ENCODE measurements at regions not wholly inside any gene's neighbourhood (a gene's known extent, or its start where the extent isn't known, plus 50 kb on each side); places are given as distances from the start of the nearest gene placed in this dataset.

- no peak overlapping the region for H3K4me3 ChIP-seq (replicated peaks; ENCODE audit: low read depth, low read length)
- H3K36me3 ChIP-seq (ENCODE audit: control insufficient read depth, insufficient read depth, low read length), result no peaks in the 10 kb centered on the region
- H3K27me3 ChIP-seq (replicated peaks; ENCODE audit: control insufficient read depth, insufficient read depth, low read length), result no peaks in the 10 kb centered on the region; the same call in 1 of the 2 replicates
- DNase-seq (ENCODE audit: extremely low read depth, insufficient read length), result no peak
- no peak for TF ChIP-seq CTCF (IDR thresholded peaks at IDR 0.05; ENCODE audit: insufficient read depth, low read length, poor library complexity, severe bottlenecking)
These were observed 137.3 kb upstream of the GSE1 start for GRCh38 chr16:85475691-85476300.

- Histone ChIP-seq H3K27me3 (replicated peaks; ENCODE audit: control insufficient read depth, insufficient read depth, low read length) (no peaks in the 10 kb centered on the region; the same call in 1 of the 2 replicates), H3K4me3 (replicated peaks; ENCODE audit: low read depth, low read length) (no peak overlapping the region), H3K36me3 (ENCODE audit: control insufficient read depth, insufficient read depth, low read length) (no peaks in the 10 kb centered on the region)
- TF ChIP-seq CTCF (IDR thresholded peaks at IDR 0.05; ENCODE audit: insufficient read depth, low read length, poor library complexity, severe bottlenecking), result no peak
- DNase-seq (ENCODE audit: extremely low read depth, insufficient read length), result no peak
These were observed 136.7 kb upstream of the GSE1 start for GRCh38 chr16:85476389-85476788.

GRCh38 chr16:85477801-85478363 lies 135.2 kb upstream of the GSE1 start:
- DNase-seq (ENCODE audit: extremely low read depth, insufficient read length), result no peak
- no peaks in the 10 kb centered on the region; the same call in 1 of the 2 replicates for H3K27me3 ChIP-seq (replicated peaks; ENCODE audit: control insufficient read depth, insufficient read depth, low read length)
- H3K4me3 ChIP-seq (replicated peaks; ENCODE audit: low read depth, low read length), result no peak overlapping the region
- no peak for TF ChIP-seq CTCF (IDR thresholded peaks at IDR 0.05; ENCODE audit: insufficient read depth, low read length, poor library complexity, severe bottlenecking)
- no peaks in the 10 kb centered on the region for H3K36me3 ChIP-seq (ENCODE audit: control insufficient read depth, insufficient read depth, low read length)

GRCh38 chr16:85479972-85480726 lies 133.0 kb upstream of the GSE1 start:
- Histone ChIP-seq H3K4me3 (replicated peaks; ENCODE audit: low read depth, low read length) (no peak overlapping the region), H3K27me3 (replicated peaks; ENCODE audit: control insufficient read depth, insufficient read depth, low read length) (no peaks in the 10 kb centered on the region; the same call in 1 of the 2 replicates), H3K36me3 (ENCODE audit: control insufficient read depth, insufficient read depth, low read length) (no peaks in the 10 kb centered on the region)
- DNase-seq (ENCODE audit: extremely low read depth, insufficient read length), result no peak
- TF ChIP-seq CTCF (IDR thresholded peaks at IDR 0.05; ENCODE audit: insufficient read depth, low read length, poor library complexity, severe bottlenecking), result peak; percentile 66

GRCh38 chr16:85480727-85481101 lies 132.4 kb upstream of the GSE1 start:
- no peak for TF ChIP-seq CTCF (IDR thresholded peaks at IDR 0.05; ENCODE audit: insufficient read depth, low read length, poor library complexity, severe bottlenecking)
- DNase-seq (ENCODE audit: extremely low read depth, insufficient read length), result no peak
- no peak overlapping the region for H3K4me3 ChIP-seq (replicated peaks; ENCODE audit: low read depth, low read length)
- H3K27me3 ChIP-seq (replicated peaks; ENCODE audit: control insufficient read depth, insufficient read depth, low read length), result no peaks in the 10 kb centered on the region; the same call in 1 of the 2 replicates
- H3K36me3 ChIP-seq (ENCODE audit: control insufficient read depth, insufficient read depth, low read length), result no peaks in the 10 kb centered on the region
